ENCODE measurements at regions not wholly inside any gene's neighbourhood (a gene's known extent, or its start where the extent isn't known, plus 50 kb on each side); places are given as distances from the start of the nearest gene placed in this dataset.

GRCh38 chr4:71123951-71124350 is 130.5 kb downstream of the DCK start:
- no peak overlapping the region for H3K27ac Mint-ChIP-seq (ENCODE audit: unreplicated experiment)
- DNase-seq: no peak
- TF ChIP-seq CTCF (IDR thresholded peaks at IDR 0.05; ENCODE audit: partially characterized antibody, unreplicated experiment): no peak
- H3K4me3 Mint-ChIP-seq (ENCODE audit: unreplicated experiment): no peak overlapping the region
- peaks cover 6% of the 10 kb centered on the region for H3K36me3 Mint-ChIP-seq (ENCODE audit: unreplicated experiment)
- peaks cover 2% of the 10 kb centered on the region for H3K27me3 Mint-ChIP-seq (ENCODE audit: unreplicated experiment)
- peaks cover 2% of the 10 kb centered on the region for H3K4me1 Mint-ChIP-seq (ENCODE audit: low read depth, unreplicated experiment)
- peaks cover 1% of the 10 kb centered on the region for H3K9me3 Mint-ChIP-seq (ENCODE audit: unreplicated experiment)

- Mint-ChIP-seq H3K36me3 (ENCODE audit: unreplicated experiment) (peaks cover 6% of the 10 kb centered on the region), H3K9me3 (ENCODE audit: unreplicated experiment) (peaks cover 1% of the 10 kb centered on the region), H3K4me3 (ENCODE audit: unreplicated experiment) (no peak overlapping the region), H3K4me1 (ENCODE audit: low read depth, unreplicated experiment) (peaks cover 2% of the 10 kb centered on the region), H3K27me3 (ENCODE audit: unreplicated experiment) (peaks cover 2% of the 10 kb centered on the region), H3K27ac (ENCODE audit: unreplicated experiment) (no peak overlapping the region)
- DNase-seq: no peak
- no peak for TF ChIP-seq CTCF (IDR thresholded peaks at IDR 0.05; ENCODE audit: partially characterized antibody, unreplicated experiment)
These were observed 131.7 kb downstream of the DCK start for GRCh38 chr4:71125137-71125536.

GRCh38 chr4:71126719-71127118 is 133.3 kb downstream of the DCK start:
- Mint-ChIP-seq H3K27ac (ENCODE audit: unreplicated experiment) (no peak overlapping the region), H3K9me3 (ENCODE audit: unreplicated experiment) (no peaks in the 10 kb centered on the region), H3K27me3 (ENCODE audit: unreplicated experiment) (peaks cover 2% of the 10 kb centered on the region), H3K4me3 (ENCODE audit: unreplicated experiment) (no peak overlapping the region), H3K36me3 (ENCODE audit: unreplicated experiment) (peaks cover 4% of the 10 kb centered on the region), H3K4me1 (ENCODE audit: low read depth, unreplicated experiment) (peaks cover 5% of the 10 kb centered on the region)
- TF ChIP-seq CTCF (IDR thresholded peaks at IDR 0.05; ENCODE audit: partially characterized antibody, unreplicated experiment): no peak
- no peak for DNase-seq

- no peak overlapping the region for H3K4me3 Mint-ChIP-seq (ENCODE audit: unreplicated experiment)
- DNase-seq: no peak
- H3K4me1 Mint-ChIP-seq (ENCODE audit: low read depth, unreplicated experiment): peaks cover 3% of the 10 kb centered on the region
- no peak for TF ChIP-seq CTCF (IDR thresholded peaks at IDR 0.05; ENCODE audit: partially characterized antibody, unreplicated experiment)
- peaks cover 3% of the 10 kb centered on the region for H3K27me3 Mint-ChIP-seq (ENCODE audit: unreplicated experiment)
- no peaks in the 10 kb centered on the region for H3K36me3 Mint-ChIP-seq (ENCODE audit: unreplicated experiment)
- no peaks in the 10 kb centered on the region for H3K9me3 Mint-ChIP-seq (ENCODE audit: unreplicated experiment)
- H3K27ac Mint-ChIP-seq (ENCODE audit: unreplicated experiment): no peak overlapping the region
These were observed 137.6 kb downstream of the DCK start for GRCh38 chr4:71130827-71131603.

- no peak overlapping the region for H3K4me3 Mint-ChIP-seq (ENCODE audit: unreplicated experiment)
- no peak overlapping the region for H3K27ac Mint-ChIP-seq (ENCODE audit: unreplicated experiment)
These were observed 139.0 kb downstream of the DCK start for GRCh38 chr4:71132486-71132885.

More at GRCh38 chr4:71132486-71132885, 139.0 kb downstream of the DCK start:
- DNase-seq: no peak
- H3K9me3 Mint-ChIP-seq (ENCODE audit: unreplicated experiment): no peaks in the 10 kb centered on the region
- peaks cover 1% of the 10 kb centered on the region for H3K27me3 Mint-ChIP-seq (ENCODE audit: unreplicated experiment)
- TF ChIP-seq CTCF (IDR thresholded peaks at IDR 0.05; ENCODE audit: partially characterized antibody, unreplicated experiment): no peak
- peaks cover 3% of the 10 kb centered on the region for H3K4me1 Mint-ChIP-seq (ENCODE audit: low read depth, unreplicated experiment)
- no peaks in the 10 kb centered on the region for H3K36me3 Mint-ChIP-seq (ENCODE audit: unreplicated experiment)
